Endothelial cell (in vitro differentiated cells): ENCODE measurements at regions not wholly inside any gene's neighbourhood (a gene's known extent, or its start where the extent isn't known, plus 50 kb on each side); places are given as distances from the start of the nearest gene placed in this dataset.
A peak's percentile ranks its signal among the peaks of the same experiment; 100 is the strongest.

Source experiments
- DNase-seq: peaks from one replicate; pipeline ENCODE4 v3.0.0; 2021; ENCODE audit warnings: low spot score
- H3K27ac Mint-ChIP-seq: one replicate; pipeline ENCODE4 v1.8.0; 2021; ENCODE audit warnings: mixed read lengths, inconsistent platforms; ENCODE audit not compliant: unreplicated experiment
- H3K27me3 Mint-ChIP-seq: one replicate; pipeline ENCODE4 v1.8.0; 2021; ENCODE audit warnings: mild to moderate bottlenecking, moderate library complexity, mixed read lengths, inconsistent platforms; ENCODE audit not compliant: unreplicated experiment
- H3K36me3 Mint-ChIP-seq: one replicate; pipeline ENCODE4 v1.8.0; 2021; ENCODE audit warnings: mild to moderate bottlenecking, low read depth, mixed read lengths, inconsistent platforms; ENCODE audit not compliant: unreplicated experiment
- H3K4me1 Mint-ChIP-seq: one replicate; pipeline ENCODE4 v1.8.0; 2021; ENCODE audit warnings: mild to moderate bottlenecking, mixed read lengths, inconsistent platforms; ENCODE audit not compliant: unreplicated experiment
- H3K4me3 Mint-ChIP-seq: one replicate; pipeline ENCODE4 v1.8.0; 2021; ENCODE audit warnings: mild to moderate bottlenecking, mixed read lengths, inconsistent platforms; ENCODE audit not compliant: unreplicated experiment
- H3K9me3 Mint-ChIP-seq: one replicate; pipeline ENCODE4 v1.8.0; 2021; ENCODE audit warnings: mixed read lengths, inconsistent platforms; ENCODE audit not compliant: unreplicated experiment
- CTCF ChIP-seq: fragments of 200-600 bp; sonication (generic); IDR thresholded peaks from one replicate; pipeline ENCODE4 v1.5.0; 2021; ENCODE audit warnings: antibody characterized with exemption; ENCODE audit not compliant: unreplicated experiment

- H3K9me3 Mint-ChIP-seq = no peaks in the 10 kb centered on the region
- peaks cover 3% of the 10 kb centered on the region for H3K27me3 Mint-ChIP-seq
- peak; percentile 8 for DNase-seq
- peak overlapping the region; percentile 87 for H3K27ac Mint-ChIP-seq
- H3K4me3 Mint-ChIP-seq = no peak overlapping the region
- H3K4me1 Mint-ChIP-seq = peaks cover 31% of the 10 kb centered on the region
- no peaks in the 10 kb centered on the region for H3K36me3 Mint-ChIP-seq
- no peak for TF ChIP-seq CTCF
These were observed 435.6 kb downstream of the FOXO1 start for GRCh38 chr13:40230833-40231266.

- Mint-ChIP-seq H3K27me3 (peaks cover 3% of the 10 kb centered on the region), H3K27ac (no peak overlapping the region), H3K4me1 (peaks cover 31% of the 10 kb centered on the region), H3K9me3 (no peaks in the 10 kb centered on the region), H3K36me3 (no peaks in the 10 kb centered on the region), H3K4me3 (no peak overlapping the region)
- no peak for TF ChIP-seq CTCF
- DNase-seq = no peak
These were observed 435.1 kb downstream of the FOXO1 start for GRCh38 chr13:40231311-40231710.

- H3K4me1 Mint-ChIP-seq = peaks cover 31% of the 10 kb centered on the region
- peaks cover 3% of the 10 kb centered on the region for H3K27me3 Mint-ChIP-seq
- peak overlapping the region; percentile 58 for H3K27ac Mint-ChIP-seq
- TF ChIP-seq CTCF = no peak
- no peak for DNase-seq
- H3K4me3 Mint-ChIP-seq = no peak overlapping the region
- H3K9me3 Mint-ChIP-seq = no peaks in the 10 kb centered on the region
- H3K36me3 Mint-ChIP-seq = no peaks in the 10 kb centered on the region
These were observed 434.7 kb downstream of the FOXO1 start for GRCh38 chr13:40231751-40232150.

GRCh38 chr13:40232311-40233040 is 434.0 kb downstream of the FOXO1 start:
- Mint-ChIP-seq H3K36me3 (no peaks in the 10 kb centered on the region), H3K27ac (no peak overlapping the region), H3K9me3 (no peaks in the 10 kb centered on the region), H3K4me3 (no peak overlapping the region), H3K4me1 (peaks cover 31% of the 10 kb centered on the region), H3K27me3 (peaks cover 3% of the 10 kb centered on the region)
- DNase-seq = no peak
- no peak for TF ChIP-seq CTCF

GRCh38 chr13:40233731-40234195 is 432.7 kb downstream of the FOXO1 start:
- no peak overlapping the region for H3K4me3 Mint-ChIP-seq
- no peak for TF ChIP-seq CTCF
- H3K9me3 Mint-ChIP-seq = no peaks in the 10 kb centered on the region
- no peaks in the 10 kb centered on the region for H3K36me3 Mint-ChIP-seq
- peaks cover 31% of the 10 kb centered on the region for H3K4me1 Mint-ChIP-seq
- no peak overlapping the region for H3K27ac Mint-ChIP-seq
- DNase-seq = no peak
- H3K27me3 Mint-ChIP-seq = peaks cover 3% of the 10 kb centered on the region
